WTC11 (cell line): ENCODE measurements at regions not wholly inside any gene's neighbourhood (a gene's known extent, or its start where the extent isn't known, plus 50 kb on each side); places are given as distances from the start of the nearest gene placed in this dataset.

Source experiments
- ATAC-seq: fragments of 200-7000 bp; cut with Tn5 transposase; 2 replicates; pipeline ENCODE4 v1.10.0; 2021; ENCODE audit warnings: mild to moderate bottlenecking, moderate library complexity
- CTCF ChIA-PET: fragments of 300-600 bp; sonication (Branson Sonifier 250); formaldehyde crosslinking; loops from one replicate; lab custom pipeline; 2021; ENCODE audit warnings: antibody characterized with exemption; lab: Charles Lee
- POLR2A ChIA-PET: fragments of 350-600 bp; sonication (Branson Sonifier 250); formaldehyde crosslinking; loops from one replicate; lab custom pipeline; 2021; ENCODE audit warnings: antibody characterized with exemption; lab: Charles Lee
- DNase-seq: peaks from one replicate; pipeline ENCODE4 v3.0.0; 2021; ENCODE audit warnings: low spot score
- H3K27ac Mint-ChIP-seq: 2 replicates; pipeline ENCODE4 v1.8.0; 2021; ENCODE audit warnings: mixed read lengths
- H3K27me3 Mint-ChIP-seq: 2 replicates; pipeline ENCODE4 v1.8.0; 2021; ENCODE audit warnings: low read depth, mild to moderate bottlenecking, moderate library complexity, mixed read lengths
- H3K36me3 Mint-ChIP-seq: 2 replicates; pipeline ENCODE4 v1.8.0; 2021; ENCODE audit warnings: mixed read lengths
- H3K4me1 Mint-ChIP-seq: 2 replicates; pipeline ENCODE4 v1.8.0; 2022; ENCODE audit warnings: mixed read lengths
- H3K4me3 Mint-ChIP-seq: 2 replicates; pipeline ENCODE4 v1.8.0; 2021; ENCODE audit warnings: mild to moderate bottlenecking, moderate library complexity, mixed read lengths
- H3K9me3 Mint-ChIP-seq: 2 replicates; pipeline ENCODE4 v1.8.0; 2021; ENCODE audit warnings: mixed read lengths
- AR ChIP-seq: fragments of 250-450 bp; sonication (Bioruptor Pico); IDR thresholded peaks from 2 replicates; pipeline ENCODE4 v1.9.0; 2021; ENCODE audit warnings: mild to moderate bottlenecking
- ATF2 ChIP-seq: sonication (generic); formaldehyde crosslinking; IDR thresholded peaks from 2 replicates; pipeline ENCODE4 v1.8.1; 2022; ENCODE audit warnings: low read depth, missing genetic modification reagents, borderline replicate concordance
- ERG ChIP-seq: fragments of 250-450 bp; sonication (Bioruptor Pico); IDR thresholded peaks from 2 replicates; pipeline ENCODE4 v1.8.0; 2021; ENCODE audit warnings: mild to moderate bottlenecking
- ESRRA ChIP-seq: sonication (generic); formaldehyde crosslinking; IDR thresholded peaks from 2 replicates; pipeline ENCODE4 v1.8.1; 2022; ENCODE audit warnings: mild to moderate bottlenecking, missing genetic modification reagents, borderline replicate concordance
- FOXP1 ChIP-seq: sonication (generic); formaldehyde crosslinking; IDR thresholded peaks from 2 replicates; pipeline ENCODE4 v1.8.0; 2022; ENCODE audit warnings: missing genetic modification reagents, mild to moderate bottlenecking, moderate library complexity, borderline replicate concordance
- IRF2 ChIP-seq: sonication (generic); formaldehyde crosslinking; IDR thresholded peaks from 2 replicates; pipeline ENCODE4 v1.8.0; 2022; ENCODE audit warnings: low read depth, missing genetic modification reagents, borderline replicate concordance
- MAX ChIP-seq: sonication (generic); formaldehyde crosslinking; IDR thresholded peaks from 2 replicates; pipeline ENCODE4 v1.8.0; 2022; ENCODE audit warnings: mild to moderate bottlenecking, missing genetic modification reagents
- NR1H2 ChIP-seq: sonication (generic); formaldehyde crosslinking; IDR thresholded peaks from 2 replicates; pipeline ENCODE4 v1.9.0; 2021; ENCODE audit warnings: mild to moderate bottlenecking, moderate library complexity, missing genetic modification reagents
- NR3C1 ChIP-seq: sonication (generic); formaldehyde crosslinking; conservative IDR thresholded peaks from 2 replicates; pipeline ENCODE4 v1.8.1; 2023; ENCODE audit warnings: low read depth, mild to moderate bottlenecking, missing genetic modification reagents
- PRDM15 ChIP-seq: sonication (generic); formaldehyde crosslinking; IDR thresholded peaks from 2 replicates; pipeline ENCODE4 v1.8.0; 2022; ENCODE audit warnings: missing genetic modification reagents
- SOX15 ChIP-seq: fragments of 250-450 bp; sonication (Bioruptor Pico); IDR thresholded peaks from 2 replicates; pipeline ENCODE4 v1.9.0; 2021; ENCODE audit warnings: mild to moderate bottlenecking
- ZNF281 ChIP-seq: sonication (generic); formaldehyde crosslinking; IDR thresholded peaks from 2 replicates; pipeline ENCODE4 v1.8.0; 2023; ENCODE audit warnings: mild to moderate bottlenecking, missing genetic modification reagents
- ZNF512 ChIP-seq: sonication (generic); formaldehyde crosslinking; IDR thresholded peaks from 2 replicates; pipeline ENCODE4 v1.8.1; 2022; ENCODE audit warnings: missing genetic modification reagents, borderline replicate concordance
- ZNF671 ChIP-seq: fragments of 250-450 bp; sonication (Bioruptor Pico); IDR thresholded peaks from 2 replicates; pipeline ENCODE4 v1.8.0; 2021; ENCODE audit warnings: mild to moderate bottlenecking

GRCh38 chr1:2930913-2931723, 90.1 kb upstream of the ACTRT2 start (continued):
- TF ChIP-seq ZNF281 (CRISPR knock-in tag) (no peak), PRDM15 (CRISPR knock-in tag) (no peak), NR3C1 (CRISPR knock-in tag) (no peak), AR (CRISPR knock-in tag) (no peak), FOXP1 (CRISPR knock-in tag) (no peak), MAX (CRISPR knock-in tag) (no peak), IRF2 (CRISPR knock-in tag) (no peak)

GRCh38 chr1:2931724-2932401, 89.4 kb upstream of the ACTRT2 start:
- POLR2A ChIA-PET = no interaction called here
- TF ChIP-seq NR1H2 (CRISPR knock-in tag) (no peak), ESRRA (CRISPR knock-in tag) (no peak), ZNF281 (CRISPR knock-in tag) (no peak), SOX15 (CRISPR knock-in tag) (no peak), ZNF512 (CRISPR knock-in tag) (no peak), ERG (CRISPR knock-in tag) (no peak), ATF2 (no peak), ZNF671 (CRISPR knock-in tag) (no peak)

More at GRCh38 chr1:2931724-2932401, 89.4 kb upstream of the ACTRT2 start:
- H3K36me3 Mint-ChIP-seq = peaks cover 24% of the 10 kb centered on the region; the same call in 1 of the 2 replicates
- H3K4me1 Mint-ChIP-seq = no peaks in the 10 kb centered on the region
- H3K4me3 Mint-ChIP-seq = no peak overlapping the region
- no peak for ATAC-seq
- no peak for DNase-seq
- peaks cover 5% of the 10 kb centered on the region; the same call in 1 of the 2 replicates for H3K27me3 Mint-ChIP-seq
- CTCF ChIA-PET = no interaction called here
- H3K27ac Mint-ChIP-seq = no peak overlapping the region
- 0 out of 2 replicates have a peak, but pooled peaks cover 9% of the 10 kb centered on the region for H3K9me3 Mint-ChIP-seq
